ENCODE measurements at regions not wholly inside any gene's neighbourhood (a gene's known extent, or its start where the extent isn't known, plus 50 kb on each side); places are given as distances from the start of the nearest gene placed in this dataset.

GRCh38 chr13:95499811-95500712, 52.5 kb upstream of the CLDN10 start:
- DNase-seq (ENCODE audit: low read depth), result no peak

- no peak for DNase-seq (ENCODE audit: low read depth)
These were observed 50.3 kb upstream of the CLDN10 start for GRCh38 chr13:95502216-95502615.

All from activated gamma-delta T cell treated with anti-CD3 and anti-CD28 coated beads, Interleukin-2, amount 50 U/mL, for 16 hours (primary cell).